Tibial artery (tissue), 4 donors: ENCODE measurements at regions not wholly inside any gene's neighbourhood (a gene's known extent, or its start where the extent isn't known, plus 50 kb on each side); places are given as distances from the start of the nearest gene placed in this dataset.

ENCODE experiments used
- DNase-seq, 2 donors: peaks; one replicate each; pipeline ENCODE4 v3.0.0-alpha.2; 2019
- H3K27ac ChIP-seq, 2 donors: fragments of 200-600 bp; sonication (generic) in 1 of 2; 1 replicate in 1 of 2; 2 replicates in 1 of 2; pipeline ENCODE4 v1.5.1; 2018 to 2019; ENCODE audit warnings: mild to moderate bottlenecking in 1 of 2
- H3K27me3 ChIP-seq, 2 donors: fragments of 200-600 bp; sonication (generic) in 1 of 2; one replicate each; pipeline versions ENCODE4 v1.5.1 to v1.6.0; 2016 to 2019
- H3K36me3 ChIP-seq, 3 donors: fragments of 200-600 bp; sonication (generic) in 2 of 3; one replicate each; pipeline ENCODE4 v1.5.1; 2016 to 2019; ENCODE audit warnings: mild to moderate bottlenecking in 2 of 3
- H3K4me1 ChIP-seq, 4 donors: fragments of 200-600 bp; sonication (generic) in 2 of 4; 1 replicate in 3 of 4; 2 replicates in 1 of 4; pipeline ENCODE4 v1.5.1; 2016 to 2019
- H3K4me3 ChIP-seq, 2 donors: fragments of 200-600 bp; sonication (generic) in 1 of 2; 1 replicate in 1 of 2; 2 replicates in 1 of 2; pipeline ENCODE4 v1.5.1; 2018 to 2019; ENCODE audit warnings: mild to moderate bottlenecking in 2 of 2
- H3K9me3 ChIP-seq, 3 donors: fragments of 200-600 bp; sonication (generic) in 1 of 3; one replicate each; pipeline ENCODE4 v1.5.1; 2016 to 2019
- CTCF ChIP-seq, 2 experiments: fragments of 200-600 bp in 1 of 2; fragments of 450-650 bp in 1 of 2; IDR thresholded peaks; one replicate each; pipeline ENCODE4 v1.5.1; 2017 to 2019; ENCODE audit warnings: antibody characterized with exemption in 2 of 2, mild to moderate bottlenecking in 1 of 2, moderate library complexity in 1 of 2
- intact Hi-C: fragments of 100-400 bp; cut with DNase I; formaldehyde crosslinking; loops from one replicate; pipeline ENCODE4 v1.15.0; 2023; ENCODE audit warnings: low total_unique reads

GRCh38 chr20:50312002-50312681 lies 121.5 kb downstream of the CEBPB start:
- Histone ChIP-seq H3K27ac (peak overlapping the region; percentile 79), H3K9me3 (no peaks in the 10 kb centered on the region), H3K27me3 (no peaks in the 10 kb centered on the region), H3K4me3 (no peak overlapping the region), H3K4me1 (peaks cover 0 to 72% (median 54%) of the 10 kb centered on the region in 4 donors), H3K36me3 (no peaks in the 10 kb centered on the region)
- intact Hi-C loops = no loop called here
- no peak for TF ChIP-seq CTCF (IDR thresholded peaks at IDR 0.05)
- DNase-seq = peak in 1 of 2 donors; percentile 55

GRCh38 chr20:50312682-50313521 lies 122.3 kb downstream of the CEBPB start:
- Histone ChIP-seq H3K4me3 (no peak overlapping the region), H3K36me3 (no peaks in the 10 kb centered on the region), H3K9me3 (no peaks in the 10 kb centered on the region), H3K27me3 (no peaks in the 10 kb centered on the region), H3K4me1 (peaks cover 0 to 71% (median 49%) of the 10 kb centered on the region in 4 donors), H3K27ac (peak overlapping the region; percentile 79)
- intact Hi-C loops = no loop called here
- peak; percentile 79 to 94 for DNase-seq
- TF ChIP-seq CTCF (IDR thresholded peaks at IDR 0.05) = peak in 1 of 2 experiments; percentile 5

GRCh38 chr20:50313522-50313820 lies 122.8 kb downstream of the CEBPB start:
- DNase-seq = peak in 1 of 2 donors; percentile 39
- no peak for TF ChIP-seq CTCF (IDR thresholded peaks at IDR 0.05)
- no peaks in the 10 kb centered on the region for H3K36me3 ChIP-seq
- no peaks in the 10 kb centered on the region for H3K27me3 ChIP-seq
- peak overlapping the region; percentile 79 for H3K27ac ChIP-seq
- intact Hi-C loops = no loop called here
- H3K4me1 ChIP-seq = peaks cover 0 to 65% (median 43%) of the 10 kb centered on the region in 4 donors
- no peaks in the 10 kb centered on the region for H3K9me3 ChIP-seq
- no peak overlapping the region for H3K4me3 ChIP-seq

GRCh38 chr20:50313827-50314677 lies 123.4 kb downstream of the CEBPB start:
- DNase-seq = peak in 1 of 2 donors; percentile 56
- Histone ChIP-seq H3K4me1 (peaks cover 0 to 60% (median 38%) of the 10 kb centered on the region in 4 donors), H3K36me3 (no peaks in the 10 kb centered on the region)

More at GRCh38 chr20:50313827-50314677, 123.4 kb downstream of the CEBPB start:
- Histone ChIP-seq H3K27me3 (no peaks in the 10 kb centered on the region), H3K9me3 (no peaks in the 10 kb centered on the region), H3K27ac (peak overlapping the region; percentile 79), H3K4me3 (no peak overlapping the region)
- intact Hi-C loops = no loop called here
- TF ChIP-seq CTCF (IDR thresholded peaks at IDR 0.05) = no peak
